Thoracic aorta (tissue), 2 donors: ENCODE measurements at regions not wholly inside any gene's neighbourhood (a gene's known extent, or its start where the extent isn't known, plus 50 kb on each side); places are given as distances from the start of the nearest gene placed in this dataset.

Experiments
- ATAC-seq: fragments of 150-250 bp; one replicate; pipeline ENCODE4 v1.8.0; 2017; ENCODE audit warnings: low read depth; ENCODE audit not compliant: insufficient number of reproducible peaks, low FRiP score
- DNase-seq: peaks from one replicate; pipeline ENCODE4 v3.0.0-alpha.2; 2020; ENCODE audit warnings: low spot score
- H3K27ac ChIP-seq, 2 donors: fragments of 200-600 bp; sonication (generic); 1 replicate in 1 of 2; 2 replicates in 1 of 2; pipeline ENCODE4 v1.5.1; 2016; ENCODE audit warnings: mild to moderate bottlenecking in 2 of 2, moderate library complexity in 2 of 2
- H3K27me3 ChIP-seq: fragments of 200-600 bp; sonication (generic); replicated peaks from 2 replicates; pipeline ENCODE4 v1.6.0; 2016; ENCODE audit warnings: mild to moderate bottlenecking; ENCODE audit not compliant: insufficient read depth
- H3K36me3 ChIP-seq: fragments of 200-600 bp; sonication (generic); one replicate; pipeline ENCODE4 v1.5.1; 2016
- H3K4me1 ChIP-seq, 2 donors: fragments of 200-600 bp; sonication (generic); 1 replicate in 1 of 2; 2 replicates in 1 of 2; pipeline versions ENCODE4 v1.5.1 to v1.6.0; 2016; ENCODE audit warnings: low read depth in 2 of 2, mild to moderate bottlenecking in 1 of 2; ENCODE audit not compliant: control insufficient read depth in 1 of 2
- H3K4me3 ChIP-seq: fragments of 200-600 bp; sonication (generic); 2 replicates; pipeline ENCODE4 v1.5.1; 2016; ENCODE audit warnings: mild to moderate bottlenecking
- H3K9me3 ChIP-seq: fragments of 200-600 bp; sonication (generic); 2 replicates; pipeline ENCODE4 v1.5.1; 2016
- CTCF ChIP-seq: fragments of 200-600 bp; sonication (generic); IDR thresholded peaks from one replicate; pipeline ENCODE4 v1.5.1; 2019; ENCODE audit warnings: antibody characterized with exemption

GRCh38 chr20:58001946-58002345 is 226.5 kb downstream of the ANKRD60 start:
- H3K9me3 ChIP-seq = no peaks in the 10 kb centered on the region
- no peak overlapping the region for H3K4me3 ChIP-seq
- no peaks in the 10 kb centered on the region for H3K36me3 ChIP-seq
- no peak for TF ChIP-seq CTCF
- DNase-seq (no peak), ATAC-seq (no peak)
- H3K27ac ChIP-seq = peak overlapping the region; percentile 18 to 39
- peaks cover 3 to 47% of the 10 kb centered on the region in 2 donors for H3K4me1 ChIP-seq
- no peaks in the 10 kb centered on the region for H3K27me3 ChIP-seq

- peaks cover 3 to 53% of the 10 kb centered on the region in 2 donors for H3K4me1 ChIP-seq
- peak; percentile 43 for DNase-seq
- no peak for TF ChIP-seq CTCF
- ATAC-seq = no peak
- no peaks in the 10 kb centered on the region for H3K9me3 ChIP-seq
- no peak overlapping the region for H3K4me3 ChIP-seq
- H3K36me3 ChIP-seq = no peaks in the 10 kb centered on the region
- H3K27ac ChIP-seq = peak overlapping the region; percentile 35 to 39
- no peaks in the 10 kb centered on the region for H3K27me3 ChIP-seq
Observed at GRCh38 chr20:58001381-58001780, 227.1 kb downstream of the ANKRD60 start.

GRCh38 chr20:58000861-58001260 is 227.6 kb downstream of the ANKRD60 start:
- Histone ChIP-seq H3K4me3 (no peak overlapping the region), H3K9me3 (no peaks in the 10 kb centered on the region), H3K4me1 (peaks cover 3 to 55% of the 10 kb centered on the region in 2 donors), H3K27ac (peak overlapping the region; percentile 35 to 39), H3K36me3 (no peaks in the 10 kb centered on the region), H3K27me3 (no peaks in the 10 kb centered on the region)
- DNase-seq (no peak), ATAC-seq (no peak)
- TF ChIP-seq CTCF = no peak

GRCh38 chr20:57999465-58000111 is 228.9 kb downstream of the ANKRD60 start:
- H3K36me3 ChIP-seq = no peaks in the 10 kb centered on the region
- DNase-seq (no peak), ATAC-seq (no peak)
- no peak overlapping the region for H3K27ac ChIP-seq
- H3K27me3 ChIP-seq = no peaks in the 10 kb centered on the region
- TF ChIP-seq CTCF = no peak
- no peaks in the 10 kb centered on the region for H3K9me3 ChIP-seq
- H3K4me3 ChIP-seq = peak overlapping the region; percentile 62
- H3K4me1 ChIP-seq = peaks cover 3 to 55% of the 10 kb centered on the region in 2 donors

- no peak for ATAC-seq
- DNase-seq = no peak
- H3K4me1 ChIP-seq = peaks cover 3 to 59% of the 10 kb centered on the region in 2 donors
- H3K9me3 ChIP-seq = no peaks in the 10 kb centered on the region
- no peaks in the 10 kb centered on the region for H3K27me3 ChIP-seq
- H3K27ac ChIP-seq = no peak overlapping the region
- H3K36me3 ChIP-seq = no peaks in the 10 kb centered on the region
- peak overlapping the region; percentile 62 for H3K4me3 ChIP-seq
- TF ChIP-seq CTCF = no peak
Observed at GRCh38 chr20:57998981-57999464, 229.4 kb downstream of the ANKRD60 start.
